ENCODE measurements at regions not wholly inside any gene's neighbourhood (a gene's known extent, or its start where the extent isn't known, plus 50 kb on each side); places are given as distances from the start of the nearest gene placed in this dataset.

- TF ChIP-seq, protein P1, sequence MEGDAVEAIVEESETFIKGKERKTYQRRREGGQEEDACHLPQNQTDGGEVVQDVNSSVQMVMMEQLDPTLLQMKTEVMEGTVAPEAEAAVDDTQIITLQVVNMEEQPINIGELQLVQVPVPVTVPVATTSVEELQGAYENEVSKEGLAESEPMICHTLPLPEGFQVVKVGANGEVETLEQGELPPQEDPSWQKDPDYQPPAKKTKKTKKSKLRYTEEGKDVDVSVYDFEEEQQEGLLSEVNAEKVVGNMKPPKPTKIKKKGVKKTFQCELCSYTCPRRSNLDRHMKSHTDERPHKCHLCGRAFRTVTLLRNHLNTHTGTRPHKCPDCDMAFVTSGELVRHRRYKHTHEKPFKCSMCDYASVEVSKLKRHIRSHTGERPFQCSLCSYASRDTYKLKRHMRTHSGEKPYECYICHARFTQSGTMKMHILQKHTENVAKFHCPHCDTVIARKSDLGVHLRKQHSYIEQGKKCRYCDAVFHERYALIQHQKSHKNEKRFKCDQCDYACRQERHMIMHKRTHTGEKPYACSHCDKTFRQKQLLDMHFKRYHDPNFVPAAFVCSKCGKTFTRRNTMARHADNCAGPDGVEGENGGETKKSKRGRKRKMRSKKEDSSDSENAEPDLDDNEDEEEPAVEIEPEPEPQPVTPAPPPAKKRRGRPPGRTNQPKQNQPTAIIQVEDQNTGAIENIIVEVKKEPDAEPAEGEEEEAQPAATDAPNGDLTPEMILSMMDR (IDR thresholded peaks at IDR 0.05; ENCODE audit: insufficient read depth, low read length), result no peak
- TF ChIP-seq GABPA (IDR thresholded peaks at IDR 0.05; ENCODE audit: low read depth) (no peak), POLR2AphosphoS5 (IDR thresholded peaks at IDR 0.05; ENCODE audit: low read depth) (no peak), REST (IDR thresholded peaks at IDR 0.05; ENCODE audit: insufficient replicate concordance, low read depth) (no peak)
These were observed 264.1 kb downstream of the TRIB2 start for GRCh38 chr2:12980817-12981216.
